ENCODE measurements at regions not wholly inside any gene's neighbourhood (a gene's known extent, or its start where the extent isn't known, plus 50 kb on each side); places are given as distances from the start of the nearest gene placed in this dataset.

DNA sequence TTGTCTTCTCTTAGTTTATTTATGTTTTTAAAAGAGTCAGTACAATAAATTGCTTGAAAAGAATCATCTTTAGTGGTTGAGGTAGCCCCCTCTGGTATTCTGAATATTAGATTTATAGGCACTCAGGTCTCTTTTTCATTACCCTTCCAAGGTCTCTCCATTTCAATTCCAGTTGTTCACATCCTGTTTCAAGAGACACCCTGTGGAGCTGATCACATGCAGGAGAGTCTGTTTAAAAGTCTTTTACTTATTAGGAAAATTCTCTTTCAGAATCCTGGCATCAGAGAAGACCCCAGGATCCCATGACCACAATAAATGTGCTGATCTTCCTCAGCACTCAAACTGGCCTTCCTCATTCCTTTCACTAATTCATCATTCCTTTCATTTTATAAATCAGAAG, 195.7 kb downstream of the ZIC4 start:
- no peak overlapping the region for H2AFZ ChIP-seq (ENCODE audit: low read depth, low read length)
- no peak overlapping the region for H3K4me3 Mint-ChIP-seq (ENCODE audit: unreplicated experiment)

DNA sequence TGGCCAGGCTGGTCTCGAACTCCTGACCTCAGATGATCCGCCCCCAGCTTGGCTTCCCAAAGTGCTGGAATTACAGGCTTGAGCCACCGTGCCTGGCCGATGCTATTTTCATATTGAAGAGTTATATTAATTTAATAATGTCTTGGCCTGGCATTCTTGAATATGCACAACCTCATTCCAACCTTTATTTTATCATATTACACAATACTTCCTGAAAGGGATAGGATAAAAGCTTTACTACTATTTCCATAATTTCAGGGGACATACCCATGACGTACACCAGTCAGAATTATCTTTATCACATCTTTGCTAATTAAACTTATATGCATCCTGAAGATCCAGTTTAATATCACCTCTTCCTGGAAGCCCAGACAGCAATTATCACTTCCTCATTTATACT, 205.3 kb downstream of the ZIC4 start:
- TF ChIP-seq EZH2 (IDR thresholded peaks at IDR 0.05; ENCODE audit: insufficient read depth, low read length), result no peak
- no peak for TF ChIP-seq CTCF (IDR thresholded peaks at IDR 0.05; ENCODE audit: insufficient read depth, low read depth, low read length)
- no peaks in the 10 kb centered on the region for H3K9me3 Mint-ChIP-seq (ENCODE audit: unreplicated experiment)
- no peak overlapping the region for H3K4me3 Mint-ChIP-seq (ENCODE audit: unreplicated experiment)
- H2AFZ ChIP-seq (ENCODE audit: low read depth, low read length), result no peak overlapping the region
- FAIRE-seq (no peak), DNase-seq (ENCODE audit: low read depth) (no peak)
- peaks cover 1% of the 10 kb centered on the region for H3K27me3 Mint-ChIP-seq (ENCODE audit: low read depth, unreplicated experiment)
- no peak overlapping the region for H3K27ac ChIP-seq (ENCODE audit: low read depth, low read length)
- H3K27ac Mint-ChIP-seq (ENCODE audit: unreplicated experiment), result no peak overlapping the region
- no peaks in the 10 kb centered on the region for H3K9me3 ChIP-seq (ENCODE audit: insufficient read depth, low read depth, low read length)
- no peak overlapping the region for H3K4me2 ChIP-seq (ENCODE audit: low read length)
- H3K36me3 Mint-ChIP-seq (ENCODE audit: low read depth, unreplicated experiment), result no peaks in the 10 kb centered on the region
- H3K4me1 ChIP-seq (ENCODE audit: insufficient read depth, low read length), result no peaks in the 10 kb centered on the region
- H3K27me3 ChIP-seq (ENCODE audit: insufficient read depth, low read length), result no peaks in the 10 kb centered on the region
- no peaks in the 10 kb centered on the region for H3K36me3 ChIP-seq (ENCODE audit: insufficient read depth, low read length)
- H3K9ac ChIP-seq (ENCODE audit: low read length), result no peak overlapping the region
- H3K79me2 ChIP-seq (ENCODE audit: insufficient read depth, low read length), result no peaks in the 10 kb centered on the region
- peaks cover 4% of the 10 kb centered on the region for H3K4me1 Mint-ChIP-seq (ENCODE audit: low read depth, unreplicated experiment)
- no peaks in the 10 kb centered on the region for H4K20me1 ChIP-seq (ENCODE audit: insufficient read depth, low read length)
- no peak overlapping the region for H3K4me3 ChIP-seq (ENCODE audit: insufficient read depth, low read depth, low read length)

More for the DNA sequence above, 195.7 kb downstream of the ZIC4 start:
- H3K9me3 ChIP-seq (ENCODE audit: insufficient read depth, low read depth, low read length), result no peaks in the 10 kb centered on the region
- TF ChIP-seq EZH2 (IDR thresholded peaks at IDR 0.05; ENCODE audit: insufficient read depth, low read length) (no peak), CTCF (IDR thresholded peaks at IDR 0.05; ENCODE audit: insufficient read depth, low read depth, low read length) (no peak)
- H3K9me3 Mint-ChIP-seq (ENCODE audit: unreplicated experiment), result peaks cover 12% of the 10 kb centered on the region
- no peaks in the 10 kb centered on the region for H3K36me3 Mint-ChIP-seq (ENCODE audit: low read depth, unreplicated experiment)
- no peaks in the 10 kb centered on the region for H3K36me3 ChIP-seq (ENCODE audit: insufficient read depth, low read length)
- no peak for DNase-seq (ENCODE audit: low read depth)
- no peak overlapping the region for H3K4me3 ChIP-seq (ENCODE audit: insufficient read depth, low read depth, low read length)
- no peaks in the 10 kb centered on the region for H3K79me2 ChIP-seq (ENCODE audit: insufficient read depth, low read length)
- no peaks in the 10 kb centered on the region for H3K4me1 Mint-ChIP-seq (ENCODE audit: low read depth, unreplicated experiment)
- no peak overlapping the region for H3K27ac Mint-ChIP-seq (ENCODE audit: unreplicated experiment)
- H4K20me1 ChIP-seq (ENCODE audit: insufficient read depth, low read length), result no peaks in the 10 kb centered on the region
- no peak overlapping the region for H3K9ac ChIP-seq (ENCODE audit: low read length)
- H3K27me3 Mint-ChIP-seq (ENCODE audit: low read depth, unreplicated experiment), result peaks cover 1% of the 10 kb centered on the region
- H3K4me2 ChIP-seq (ENCODE audit: low read length), result no peak overlapping the region
- H3K27me3 ChIP-seq (ENCODE audit: insufficient read depth, low read length), result no peaks in the 10 kb centered on the region
- no peak overlapping the region for H3K27ac ChIP-seq (ENCODE audit: low read depth, low read length)
- H3K4me1 ChIP-seq (ENCODE audit: insufficient read depth, low read length), result no peaks in the 10 kb centered on the region
- FAIRE-seq, result no peak

DNA sequence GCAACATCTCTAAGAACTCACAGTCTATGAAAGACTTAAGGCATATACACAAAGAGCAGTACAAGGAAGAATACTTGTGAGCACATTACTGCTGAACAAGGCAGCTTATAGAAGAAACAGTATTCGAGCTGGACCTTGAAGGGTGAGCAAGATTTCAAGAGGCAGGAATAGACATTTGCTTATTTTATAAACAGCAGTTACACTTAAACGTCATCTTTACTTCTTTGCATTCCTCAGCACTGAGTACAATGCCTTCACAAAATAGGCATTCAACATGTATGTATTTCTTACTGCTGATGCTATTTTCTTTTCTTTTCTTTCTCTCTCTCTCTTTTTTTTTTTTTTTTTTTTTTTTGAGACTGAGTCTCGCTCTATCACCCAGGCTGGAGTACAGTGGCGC, 205.8 kb downstream of the ZIC4 start:
- no peak overlapping the region for H3K27ac Mint-ChIP-seq (ENCODE audit: unreplicated experiment)
- H3K4me3 Mint-ChIP-seq (ENCODE audit: unreplicated experiment), result no peak overlapping the region
- Histone ChIP-seq H3K27me3 (ENCODE audit: insufficient read depth, low read length) (no peaks in the 10 kb centered on the region), H4K20me1 (ENCODE audit: insufficient read depth, low read length) (no peaks in the 10 kb centered on the region), H3K4me3 (ENCODE audit: insufficient read depth, low read depth, low read length) (no peak overlapping the region), H3K9ac (ENCODE audit: low read length) (peak overlapping the region; percentile 48), H3K27ac (ENCODE audit: low read depth, low read length) (peak overlapping the region; percentile 45), H3K4me2 (ENCODE audit: low read length) (peak overlapping the region; percentile 49), H3K9me3 (ENCODE audit: insufficient read depth, low read depth, low read length) (no peaks in the 10 kb centered on the region), H2AFZ (ENCODE audit: low read depth, low read length) (peak overlapping the region; percentile 39), H3K36me3 (ENCODE audit: insufficient read depth, low read length) (no peaks in the 10 kb centered on the region), H3K79me2 (ENCODE audit: insufficient read depth, low read length) (no peaks in the 10 kb centered on the region), H3K4me1 (ENCODE audit: insufficient read depth, low read length) (no peaks in the 10 kb centered on the region)
- FAIRE-seq, result no peak
- H3K36me3 Mint-ChIP-seq (ENCODE audit: low read depth, unreplicated experiment), result no peaks in the 10 kb centered on the region
- H3K4me1 Mint-ChIP-seq (ENCODE audit: low read depth, unreplicated experiment), result peaks cover 4% of the 10 kb centered on the region
- DNase-seq (ENCODE audit: low read depth), result peak; percentile 43
- no peaks in the 10 kb centered on the region for H3K9me3 Mint-ChIP-seq (ENCODE audit: unreplicated experiment)
- TF ChIP-seq CTCF (IDR thresholded peaks at IDR 0.05; ENCODE audit: insufficient read depth, low read depth, low read length) (no peak), EZH2 (IDR thresholded peaks at IDR 0.05; ENCODE audit: insufficient read depth, low read length) (no peak)
- H3K27me3 Mint-ChIP-seq (ENCODE audit: low read depth, unreplicated experiment), result no peaks in the 10 kb centered on the region
